ENCODE measurements at regions not wholly inside any gene's neighbourhood (a gene's known extent, or its start where the extent isn't known, plus 50 kb on each side); places are given as distances from the start of the nearest gene placed in this dataset.
"Not testable (repeated sequence)": the region's sequence is repeated elsewhere in the genome, so short reads cannot be mapped to it uniquely, and the experiment has no call there.

- H3K36me3 ChIP-seq (ENCODE audit: control insufficient read depth, insufficient read depth, low read length): no peaks in the 10 kb centered on the region
- H3K27me3 ChIP-seq (ENCODE audit: control insufficient read depth, insufficient read depth, low read length): no peaks in the 10 kb centered on the region
- H3K4me2 ChIP-seq (ENCODE audit: extremely low read depth, insufficient read depth, low read length): no peak overlapping the region
- no peak for DNase-seq (ENCODE audit: low read depth in 2 of 2)
- H3K79me2 ChIP-seq (ENCODE audit: control insufficient read depth, insufficient read depth, low read length): no peaks in the 10 kb centered on the region
- TF ChIP-seq EZH2 (IDR thresholded peaks at IDR 0.05; ENCODE audit: low read length, missing control alignments) (no peak), CTCF (conservative IDR thresholded peaks at IDR 0.05 in 1 of 2, IDR thresholded peaks at IDR 0.05 in 1 of 2; ENCODE audit: low read depth in 1 of 2, low read length in 2 of 2) (no peak)
- no peaks in the 10 kb centered on the region for H3K4me1 ChIP-seq (ENCODE audit: control insufficient read depth, extremely low read depth, insufficient read depth, low read length)
- H3K27ac ChIP-seq (ENCODE audit: insufficient read depth, low read length): no peak overlapping the region
- H3K9ac ChIP-seq (ENCODE audit: insufficient read depth, low read length): no peak overlapping the region
- H4K20me1 ChIP-seq (ENCODE audit: control insufficient read depth, extremely low read depth, insufficient read depth, low read length): no peaks in the 10 kb centered on the region
- H3K4me3 ChIP-seq (replicated peaks in 1 of 4; ENCODE audit: control extremely low read depth in 1 of 4, insufficient read depth in 1 of 4, low read depth in 3 of 4, low read length in 4 of 4): no peak overlapping the region
- H3K9me3 ChIP-seq (ENCODE audit: control insufficient read depth, insufficient read depth, low read depth, low read length): no peaks in the 10 kb centered on the region
- H2AFZ ChIP-seq (ENCODE audit: low read length): no peak overlapping the region
Observed at GRCh38 chrX:487836-488235, 101.1 kb upstream of the PPP2R3B start.

GRCh38 chrX:489820-490219, 103.1 kb upstream of the PPP2R3B start:
- no peak overlapping the region for H3K4me2 ChIP-seq (ENCODE audit: extremely low read depth, insufficient read depth, low read length)
- no peak overlapping the region for H2AFZ ChIP-seq (ENCODE audit: low read length)
- H3K4me1 ChIP-seq (ENCODE audit: control insufficient read depth, extremely low read depth, insufficient read depth, low read length): no peaks in the 10 kb centered on the region
- no peaks in the 10 kb centered on the region for H4K20me1 ChIP-seq (ENCODE audit: control insufficient read depth, extremely low read depth, insufficient read depth, low read length)
- no peak overlapping the region for H3K27ac ChIP-seq (ENCODE audit: insufficient read depth, low read length)
- no peaks in the 10 kb centered on the region for H3K79me2 ChIP-seq (ENCODE audit: control insufficient read depth, insufficient read depth, low read length)
- H3K4me3 ChIP-seq (replicated peaks in 1 of 4; ENCODE audit: control extremely low read depth in 1 of 4, insufficient read depth in 1 of 4, low read depth in 3 of 4, low read length in 4 of 4): no peak overlapping the region
- no peak for DNase-seq (ENCODE audit: low read depth in 2 of 2)
- no peaks in the 10 kb centered on the region for H3K9me3 ChIP-seq (ENCODE audit: control insufficient read depth, insufficient read depth, low read depth, low read length)
- no peaks in the 10 kb centered on the region for H3K36me3 ChIP-seq (ENCODE audit: control insufficient read depth, insufficient read depth, low read length)
- H3K9ac ChIP-seq (ENCODE audit: insufficient read depth, low read length): no peak overlapping the region
- TF ChIP-seq EZH2 (IDR thresholded peaks at IDR 0.05; ENCODE audit: low read length, missing control alignments) (no peak), CTCF (conservative IDR thresholded peaks at IDR 0.05 in 1 of 2, IDR thresholded peaks at IDR 0.05 in 1 of 2; ENCODE audit: low read depth in 1 of 2, low read length in 2 of 2) (no peak)
- H3K27me3 ChIP-seq (ENCODE audit: control insufficient read depth, insufficient read depth, low read length): no peaks in the 10 kb centered on the region

GRCh38 chrX:497186-498014, 110.7 kb upstream of the PPP2R3B start:
- no peaks in the 10 kb centered on the region for H3K27me3 ChIP-seq (ENCODE audit: control insufficient read depth, insufficient read depth, low read length)
- no peaks in the 10 kb centered on the region for H4K20me1 ChIP-seq (ENCODE audit: control insufficient read depth, extremely low read depth, insufficient read depth, low read length)
- H3K9me3 ChIP-seq (ENCODE audit: control insufficient read depth, insufficient read depth, low read depth, low read length): no peaks in the 10 kb centered on the region
- no peak overlapping the region for H3K9ac ChIP-seq (ENCODE audit: insufficient read depth, low read length)
- H3K79me2 ChIP-seq (ENCODE audit: control insufficient read depth, insufficient read depth, low read length): no peaks in the 10 kb centered on the region
- H3K4me2 ChIP-seq (ENCODE audit: extremely low read depth, insufficient read depth, low read length): no peak overlapping the region
- H3K4me1 ChIP-seq (ENCODE audit: control insufficient read depth, extremely low read depth, insufficient read depth, low read length): no peaks in the 10 kb centered on the region
- H3K27ac ChIP-seq (ENCODE audit: insufficient read depth, low read length): no peak overlapping the region
- H3K4me3 ChIP-seq (replicated peaks in 1 of 4; ENCODE audit: control extremely low read depth in 1 of 4, insufficient read depth in 1 of 4, low read depth in 3 of 4, low read length in 4 of 4): no peak overlapping the region
- DNase-seq (ENCODE audit: low read depth in 2 of 2): no peak
- H2AFZ ChIP-seq (ENCODE audit: low read length): no peak overlapping the region
- H3K36me3 ChIP-seq (ENCODE audit: control insufficient read depth, insufficient read depth, low read length): no peaks in the 10 kb centered on the region
- no peak for TF ChIP-seq CTCF (conservative IDR thresholded peaks at IDR 0.05 in 1 of 2, IDR thresholded peaks at IDR 0.05 in 1 of 2; ENCODE audit: low read depth in 1 of 2, low read length in 2 of 2)
- no peak for TF ChIP-seq EZH2 (IDR thresholded peaks at IDR 0.05; ENCODE audit: low read length, missing control alignments)

GRCh38 chrX:498901-499300, 112.2 kb upstream of the PPP2R3B start:
- H3K27ac ChIP-seq (ENCODE audit: insufficient read depth, low read length): not testable (repeated sequence)

More at GRCh38 chrX:498901-499300, 112.2 kb upstream of the PPP2R3B start:
- not testable (repeated sequence) for H3K27me3 ChIP-seq (ENCODE audit: control insufficient read depth, insufficient read depth, low read length); DNase-seq (ENCODE audit: low read depth in 2 of 2); H3K36me3 ChIP-seq (ENCODE audit: control insufficient read depth, insufficient read depth, low read length); H3K9ac ChIP-seq (ENCODE audit: insufficient read depth, low read length); H4K20me1 ChIP-seq (ENCODE audit: control insufficient read depth, extremely low read depth, insufficient read depth, low read length); H3K4me3 ChIP-seq (replicated peaks in 1 of 4; ENCODE audit: control extremely low read depth in 1 of 4, insufficient read depth in 1 of 4, low read depth in 3 of 4, low read length in 4 of 4); H3K9me3 ChIP-seq (ENCODE audit: control insufficient read depth, insufficient read depth, low read depth, low read length); H3K79me2 ChIP-seq (ENCODE audit: control insufficient read depth, insufficient read depth, low read length); H2AFZ ChIP-seq (ENCODE audit: low read length); H3K4me2 ChIP-seq (ENCODE audit: extremely low read depth, insufficient read depth, low read length); H3K4me1 ChIP-seq (ENCODE audit: control insufficient read depth, extremely low read depth, insufficient read depth, low read length)

Measured in fibroblast of lung (primary cell).